Osteocyte (in vitro differentiated cells): ENCODE measurements at regions not wholly inside any gene's neighbourhood (a gene's known extent, or its start where the extent isn't known, plus 50 kb on each side); places are given as distances from the start of the nearest gene placed in this dataset.

ENCODE experiments used
- DNase-seq: peaks from one replicate; pipeline ENCODE4 v3.0.0; 2021; ENCODE audit warnings: mixed read lengths; ENCODE audit not compliant: unreplicated experiment; ENCODE audit errors: extremely low spot score
- H3K27ac Mint-ChIP-seq: one replicate; pipeline ENCODE4 v1.8.0; 2021; ENCODE audit warnings: mild to moderate bottlenecking, mixed read lengths; ENCODE audit not compliant: unreplicated experiment
- H3K27me3 Mint-ChIP-seq: one replicate; pipeline ENCODE4 v1.8.0; 2021; ENCODE audit warnings: mixed read lengths; ENCODE audit not compliant: unreplicated experiment
- H3K36me3 Mint-ChIP-seq: one replicate; pipeline ENCODE4 v1.8.0; 2021; ENCODE audit warnings: mixed read lengths; ENCODE audit not compliant: unreplicated experiment
- H3K4me1 Mint-ChIP-seq: one replicate; pipeline ENCODE4 v1.8.0; 2021; ENCODE audit warnings: mixed read lengths; ENCODE audit not compliant: unreplicated experiment
- H3K4me3 Mint-ChIP-seq: one replicate; pipeline ENCODE4 v1.8.0; 2021; ENCODE audit warnings: mild to moderate bottlenecking, moderate library complexity, mixed read lengths; ENCODE audit not compliant: unreplicated experiment
- H3K9me3 Mint-ChIP-seq: one replicate; pipeline ENCODE4 v1.8.0; 2021; ENCODE audit warnings: mixed read lengths; ENCODE audit not compliant: unreplicated experiment
- CTCF ChIP-seq: fragments of 200-600 bp; sonication (generic); IDR thresholded peaks from 2 replicates; pipeline ENCODE4 v1.5.0; 2021; ENCODE audit warnings: antibody characterized with exemption, mild to moderate bottlenecking, moderate library complexity

GRCh38 chr6:6906570-6907213 lies 201.1 kb upstream of the RREB1 start:
- Mint-ChIP-seq H3K4me1 (no peaks in the 10 kb centered on the region), H3K27me3 (peaks cover 31% of the 10 kb centered on the region), H3K4me3 (no peak overlapping the region), H3K9me3 (no peaks in the 10 kb centered on the region), H3K36me3 (no peaks in the 10 kb centered on the region), H3K27ac (no peak overlapping the region)
- no peak for DNase-seq
- no peak for TF ChIP-seq CTCF

- no peak for DNase-seq
- TF ChIP-seq CTCF = no peak
- no peaks in the 10 kb centered on the region for H3K4me1 Mint-ChIP-seq
- H3K4me3 Mint-ChIP-seq = no peak overlapping the region
- H3K27me3 Mint-ChIP-seq = peaks cover 37% of the 10 kb centered on the region
- no peaks in the 10 kb centered on the region for H3K36me3 Mint-ChIP-seq
- H3K27ac Mint-ChIP-seq = no peak overlapping the region
- no peaks in the 10 kb centered on the region for H3K9me3 Mint-ChIP-seq
Measured at GRCh38 chr6:6907286-6907685, 200.5 kb upstream of the RREB1 start.

- Mint-ChIP-seq H3K4me1 (no peaks in the 10 kb centered on the region), H3K9me3 (no peaks in the 10 kb centered on the region), H3K27me3 (peaks cover 43% of the 10 kb centered on the region), H3K36me3 (no peaks in the 10 kb centered on the region), H3K27ac (no peak overlapping the region), H3K4me3 (no peak overlapping the region)
- no peak for TF ChIP-seq CTCF
- DNase-seq = no peak
Measured at GRCh38 chr6:6908121-6908520, 199.6 kb upstream of the RREB1 start.

GRCh38 chr6:6909111-6909510 lies 198.7 kb upstream of the RREB1 start:
- no peaks in the 10 kb centered on the region for H3K9me3 Mint-ChIP-seq
- no peaks in the 10 kb centered on the region for H3K36me3 Mint-ChIP-seq
- no peak overlapping the region for H3K27ac Mint-ChIP-seq
- no peaks in the 10 kb centered on the region for H3K4me1 Mint-ChIP-seq
- no peak overlapping the region for H3K4me3 Mint-ChIP-seq
- H3K27me3 Mint-ChIP-seq = peaks cover 46% of the 10 kb centered on the region
- DNase-seq = no peak
- TF ChIP-seq CTCF = no peak

DNA sequence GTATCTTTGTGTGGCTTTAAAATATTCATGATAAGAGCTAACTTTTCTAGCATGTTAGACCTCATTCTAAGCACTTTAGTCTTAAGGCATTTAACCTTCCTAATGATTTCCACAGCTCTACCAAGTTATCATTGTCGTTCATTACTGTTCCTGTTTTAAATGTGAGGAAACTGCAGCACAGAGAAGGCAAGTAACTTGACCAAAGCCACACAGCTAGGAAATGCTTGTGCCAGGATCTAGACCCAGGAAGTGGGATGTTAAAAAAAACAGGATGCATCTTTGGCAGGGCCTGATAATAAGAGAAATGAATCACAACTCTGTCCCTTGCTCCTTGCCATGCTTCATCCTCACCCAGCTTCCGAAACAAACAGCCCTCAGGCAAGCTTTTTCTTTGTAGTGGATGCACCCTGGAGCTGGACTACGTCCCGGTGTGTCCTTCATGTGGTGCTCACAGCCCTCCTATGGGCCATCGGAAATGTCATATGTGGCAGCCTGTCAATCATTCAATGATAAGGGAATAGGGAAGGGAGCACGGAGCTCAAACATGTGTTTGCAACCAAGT lies 196.9 kb upstream of the RREB1 start:
- no peaks in the 10 kb centered on the region for H3K4me1 Mint-ChIP-seq
- H3K36me3 Mint-ChIP-seq = no peaks in the 10 kb centered on the region
- H3K9me3 Mint-ChIP-seq = no peaks in the 10 kb centered on the region
- no peak for DNase-seq
- H3K27me3 Mint-ChIP-seq = peaks cover 35% of the 10 kb centered on the region
- TF ChIP-seq CTCF = no peak
- no peak overlapping the region for H3K27ac Mint-ChIP-seq
- H3K4me3 Mint-ChIP-seq = no peak overlapping the region
